Muscle of back (tissue), 3 donors: ENCODE measurements at regions not wholly inside any gene's neighbourhood (a gene's known extent, or its start where the extent isn't known, plus 50 kb on each side); places are given as distances from the start of the nearest gene placed in this dataset.

ENCODE experiments used
- DNase-seq, 3 donors: peaks; one replicate each; pipeline versions ENCODE4 v3.0.0 to v3.0.0-alpha.2; 2013

DNA sequence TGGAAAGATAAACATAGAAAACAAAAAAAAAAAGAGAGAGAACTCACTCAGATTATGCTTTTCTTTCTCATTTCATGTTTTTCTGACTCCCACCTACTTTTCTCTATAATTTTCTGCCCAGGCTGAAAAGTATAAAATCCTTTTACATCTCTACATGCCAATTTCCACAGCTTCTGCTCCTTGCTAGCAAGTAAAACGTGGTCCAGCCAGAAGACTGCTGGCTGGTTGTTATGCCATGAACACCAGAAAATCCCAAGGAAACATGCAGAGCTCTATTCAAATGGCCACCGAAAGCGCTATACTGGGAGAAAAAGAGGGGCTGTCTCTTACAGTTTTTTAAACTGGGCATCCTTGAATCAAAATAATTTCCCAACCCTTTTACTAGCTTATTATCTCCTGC lies 512.8 kb upstream of the ID4 start:
- no peak for DNase-seq

- DNase-seq: no peak
Observed at GRCh38 chr6:19325335-19325789, 511.8 kb upstream of the ID4 start.

GRCh38 chr6:19327241-19327640 lies 509.9 kb upstream of the ID4 start:
- peak in 1 of 3 donors; percentile 41 for DNase-seq

DNA sequence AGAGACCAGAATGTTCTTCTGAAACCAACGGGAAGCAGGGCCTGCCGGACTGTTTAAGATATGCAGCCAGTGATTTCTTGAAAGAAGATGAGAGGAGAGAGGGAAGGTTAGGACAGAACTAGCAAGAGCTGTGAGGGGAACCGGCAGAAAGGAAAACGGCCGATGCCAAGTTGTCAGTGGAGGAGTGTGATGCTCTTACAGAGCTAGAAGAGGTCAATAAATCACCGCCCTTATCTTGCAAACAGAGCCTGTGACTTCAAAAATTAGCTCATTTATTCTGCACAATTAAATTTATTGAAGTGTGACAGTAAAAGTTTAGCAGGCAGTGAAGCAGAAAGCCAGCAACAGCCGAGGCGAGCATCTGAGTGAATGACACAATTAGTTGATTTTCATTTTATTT lies 509.5 kb upstream of the ID4 start:
- peak in 1 of 3 donors; percentile 15 for DNase-seq

GRCh38 chr6:19329078-19329477 lies 508.1 kb upstream of the ID4 start:
- no peak for DNase-seq

GRCh38 chr6:19331089-19331488 lies 506.1 kb upstream of the ID4 start:
- no peak for DNase-seq

DNA sequence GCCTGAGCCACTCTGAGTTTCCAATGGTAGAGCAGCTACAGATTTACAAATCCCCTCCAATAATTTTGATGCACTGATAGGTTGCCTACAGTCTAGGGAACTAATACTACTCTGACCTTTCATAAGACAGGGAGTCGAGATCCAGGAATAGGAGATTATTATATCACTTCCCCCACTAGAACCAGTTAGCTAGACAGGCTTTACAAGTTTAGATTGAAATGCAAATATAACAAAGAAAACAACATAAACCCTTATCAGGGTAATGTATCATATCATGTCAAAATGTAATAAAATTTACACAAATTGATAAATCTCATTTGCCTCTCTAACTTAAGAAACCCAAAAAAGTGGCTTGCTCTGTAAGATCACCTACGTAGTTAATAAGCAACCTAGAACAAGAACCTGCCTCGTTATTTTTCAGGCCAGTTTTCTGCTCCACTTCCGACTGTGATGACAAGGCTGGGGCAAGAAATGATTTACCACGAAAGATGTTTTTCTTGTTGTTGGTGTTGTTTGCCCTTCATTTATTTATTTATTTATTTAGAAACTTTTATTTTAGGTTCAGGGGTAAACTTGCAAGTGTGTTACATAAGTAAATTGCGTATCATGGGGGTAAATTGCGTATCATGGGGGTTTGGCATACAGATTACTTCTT lies 504.2 kb upstream of the ID4 start:
- no peak for DNase-seq

DNA sequence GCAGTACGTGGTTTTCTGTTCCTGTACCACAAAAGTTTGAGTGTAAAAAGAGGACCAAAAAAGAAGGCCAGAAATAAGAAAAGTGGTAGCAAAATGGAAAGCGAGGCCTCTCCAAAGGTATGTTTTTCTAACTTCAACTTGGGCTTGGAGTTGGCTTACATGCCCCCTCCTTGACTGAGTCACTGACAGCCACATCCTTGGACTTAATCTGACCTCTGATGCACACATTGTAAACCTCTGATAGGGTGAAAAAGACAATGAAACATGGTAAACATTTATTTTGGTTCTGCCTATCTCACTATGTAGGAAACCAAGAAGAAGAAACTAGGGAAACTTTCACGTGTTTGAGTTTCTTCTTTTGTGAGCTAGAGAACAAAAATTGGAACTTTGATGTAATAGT lies 503.2 kb upstream of the ID4 start:
- DNase-seq: no peak

GRCh38 chr6:19336579-19336978 lies 500.6 kb upstream of the ID4 start:
- no peak for DNase-seq

DNA sequence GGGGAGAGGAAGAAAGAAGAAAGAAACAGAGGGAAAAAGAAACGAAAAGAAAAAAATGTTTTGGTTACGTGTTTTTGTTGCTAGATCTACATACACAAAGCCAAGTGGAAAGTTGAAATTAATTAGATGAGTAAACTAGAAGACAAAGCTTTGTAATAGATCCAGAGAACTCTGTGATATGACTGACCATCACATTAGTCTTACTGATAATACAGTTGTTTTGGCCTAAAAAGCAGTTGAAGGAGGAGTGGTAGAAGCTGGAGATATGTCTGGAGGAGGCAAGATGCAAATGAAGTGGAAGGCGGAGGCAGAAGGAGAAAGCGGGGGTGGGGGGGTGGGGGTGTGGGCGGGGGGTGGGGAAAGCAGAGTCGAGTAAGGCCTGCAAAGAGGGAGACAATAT lies 500.1 kb upstream of the ID4 start:
- no peak for DNase-seq

DNA sequence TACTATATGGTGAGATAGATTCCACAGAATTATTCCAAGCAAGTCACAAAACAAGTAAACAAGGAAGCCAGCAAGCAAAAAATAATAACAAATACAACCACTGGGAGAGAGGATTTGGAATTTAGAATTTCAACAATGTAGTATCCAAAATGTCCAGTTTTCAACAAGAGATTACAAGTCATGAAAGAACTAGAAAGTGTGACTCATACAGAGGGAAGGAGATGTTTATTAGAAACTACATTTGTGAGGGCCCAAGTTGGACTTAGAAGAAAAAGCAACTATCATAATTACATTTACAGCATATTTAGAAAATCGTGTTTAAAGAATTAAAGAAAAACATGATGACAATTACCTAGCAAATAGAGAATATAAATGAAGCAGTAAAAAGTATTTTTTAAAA lies 494.6 kb upstream of the ID4 start:
- no peak for DNase-seq

DNA sequence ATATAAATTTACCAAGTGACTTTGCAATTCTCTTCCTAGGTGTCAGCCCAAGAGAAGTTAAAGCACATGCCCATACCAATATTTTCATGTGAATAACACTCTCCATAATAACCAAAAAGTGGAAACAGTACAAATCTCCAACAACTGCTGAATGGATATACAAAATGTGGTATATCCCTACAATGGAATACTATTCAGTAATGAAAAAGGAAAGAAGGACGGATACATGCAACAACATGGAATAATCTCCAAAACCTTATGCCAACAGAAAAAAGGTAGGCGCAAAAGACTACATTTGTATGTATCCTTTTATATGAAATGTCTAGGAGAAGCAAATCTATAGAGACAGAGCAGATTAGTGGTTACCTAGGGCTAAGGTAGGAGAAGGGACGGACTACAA lies 487.7 kb upstream of the ID4 start:
- DNase-seq: no peak

DNA sequence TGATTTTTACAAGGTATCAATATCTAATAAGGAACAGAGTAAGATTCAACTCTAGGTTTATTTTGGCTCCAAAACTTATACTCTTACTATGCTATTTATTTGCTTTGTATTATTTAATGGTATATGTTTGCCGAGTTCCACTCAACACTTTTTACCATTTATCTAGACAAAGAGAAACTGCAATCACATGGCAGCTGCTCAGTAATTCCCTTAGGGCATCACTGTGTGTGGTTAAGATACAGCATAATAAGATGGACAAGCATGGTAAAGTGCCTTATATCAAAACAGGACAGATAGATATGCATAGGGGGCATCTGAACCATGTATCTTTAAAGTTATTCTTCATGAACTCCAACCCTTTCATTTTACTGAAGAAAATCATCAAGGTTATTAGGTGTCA lies 483.0 kb upstream of the ID4 start:
- DNase-seq: no peak

DNA sequence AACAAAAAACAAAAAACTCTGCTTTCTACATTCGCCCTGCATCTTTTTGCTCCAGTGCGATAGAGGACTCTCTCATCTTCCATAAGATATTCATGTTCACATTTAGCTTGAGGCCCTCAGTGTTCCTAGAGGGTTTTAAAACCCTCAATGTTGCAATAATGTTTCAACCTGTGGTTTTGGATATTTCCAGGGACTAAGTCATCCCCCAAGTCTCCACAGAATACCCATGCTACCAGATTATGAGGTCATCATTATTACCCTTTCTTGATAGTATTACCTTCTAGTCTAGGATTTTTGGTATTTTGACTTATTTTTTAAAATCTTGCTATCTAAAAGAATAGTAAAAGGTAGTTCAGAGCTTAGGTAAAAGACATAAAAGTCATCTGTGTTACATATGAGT lies 480.5 kb upstream of the ID4 start:
- DNase-seq: no peak

DNA sequence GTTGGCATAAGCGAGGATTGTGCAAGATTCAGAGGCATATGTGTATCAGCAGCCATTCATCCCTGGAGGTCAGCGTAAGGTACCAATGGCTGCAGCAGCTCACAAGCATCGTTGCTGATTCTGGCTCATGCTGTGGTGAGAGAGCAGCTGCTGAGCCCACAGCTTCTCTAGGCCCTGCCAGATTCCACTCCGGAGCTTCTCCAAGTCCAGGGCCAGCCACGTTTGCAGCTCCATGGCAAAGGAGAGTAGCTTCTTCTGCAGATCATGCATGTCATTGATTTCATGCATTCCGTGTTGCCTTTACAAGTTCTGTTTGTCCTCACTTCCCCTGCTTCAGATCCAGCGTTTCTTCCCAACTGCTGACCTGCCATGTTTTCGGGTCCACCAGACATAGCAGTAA lies 474.8 kb upstream of the ID4 start:
- peak in 2 of 3 donors; percentile 6 to 22 for DNase-seq

- DNase-seq: no peak
Observed at GRCh38 chr6:19368511-19368910, 468.7 kb upstream of the ID4 start.

DNA sequence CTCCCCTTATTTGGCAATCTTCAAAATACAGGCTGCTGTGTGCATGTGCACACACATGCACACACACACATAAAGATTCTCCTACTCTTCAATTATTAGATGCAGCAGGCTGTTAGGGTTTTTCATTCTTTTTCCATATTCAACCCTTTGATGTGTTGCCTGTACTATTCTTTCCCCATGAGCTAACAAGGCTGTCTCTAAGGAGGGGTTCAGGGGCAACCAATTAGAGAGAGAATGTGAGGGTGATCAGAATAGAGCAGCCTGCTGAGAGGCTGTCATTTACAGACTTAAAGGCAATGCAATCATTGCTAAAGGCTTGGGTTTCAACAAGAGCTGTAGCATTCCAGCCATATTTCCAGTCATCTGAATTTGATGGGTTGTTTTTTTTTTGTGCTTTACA lies 467.4 kb upstream of the ID4 start:
- no peak for DNase-seq

DNA sequence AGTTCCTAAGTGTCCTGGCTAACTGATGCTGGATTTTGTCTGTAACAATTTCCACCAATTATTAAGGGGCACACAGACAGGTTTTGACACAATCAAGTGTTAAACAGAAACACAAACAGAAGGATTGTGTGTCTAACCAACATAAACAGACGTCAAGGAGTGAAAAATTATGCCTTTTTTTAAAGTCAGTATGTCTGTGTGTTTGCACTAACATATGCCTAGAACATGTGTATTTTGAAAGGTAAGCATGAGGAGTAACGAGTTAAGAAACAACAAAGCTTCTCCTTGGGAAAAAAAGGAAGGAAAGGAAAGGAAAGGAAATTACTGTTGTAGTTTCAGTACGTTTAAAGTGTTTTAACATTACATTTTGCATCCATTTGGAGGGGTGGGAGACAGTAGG lies 466.3 kb upstream of the ID4 start:
- no peak for DNase-seq

DNA sequence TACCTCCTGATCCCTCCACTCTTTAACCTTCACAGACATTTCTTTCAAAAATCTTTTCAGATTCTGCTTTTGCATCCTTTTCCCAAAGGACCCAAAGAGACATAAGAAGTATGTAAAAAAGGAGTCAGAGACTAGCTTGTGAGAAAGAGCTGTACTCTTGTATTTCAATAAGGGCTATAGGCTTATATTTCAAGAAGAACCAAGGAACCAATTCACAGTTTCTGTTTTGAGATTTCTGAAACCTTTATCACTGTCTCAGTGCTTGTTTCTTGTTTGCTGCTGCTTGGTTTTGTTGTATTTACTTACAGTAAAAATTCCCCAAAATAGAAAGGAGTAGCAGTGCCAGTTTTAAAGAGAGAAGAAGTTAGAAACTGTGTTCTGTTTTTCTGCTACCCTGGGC lies 461.6 kb upstream of the ID4 start:
- DNase-seq: no peak

DNA sequence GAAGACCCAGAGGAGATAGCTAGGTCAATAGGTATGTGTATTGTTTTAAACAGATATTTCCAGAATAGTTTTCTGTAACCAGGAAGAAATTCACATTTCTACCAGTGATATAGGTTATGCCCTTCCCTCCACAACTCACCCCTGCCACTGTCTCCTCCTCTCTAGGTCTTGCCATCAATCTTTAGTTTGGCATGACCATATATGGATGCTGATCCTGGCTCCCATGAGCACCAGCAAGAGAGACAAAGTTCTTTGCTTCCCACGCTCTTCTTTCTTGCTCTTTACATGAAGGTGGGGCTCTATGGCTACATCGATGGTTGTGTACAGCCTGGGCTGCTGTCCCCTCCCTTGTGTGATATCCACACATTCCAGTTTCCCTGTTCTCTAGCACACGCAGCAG lies 459.4 kb upstream of the ID4 start:
- DNase-seq: no peak

- DNase-seq: peak in 2 of 3 donors; percentile 4 to 28
Observed at GRCh38 chr6:19380293-19380692, 456.9 kb upstream of the ID4 start.

DNA sequence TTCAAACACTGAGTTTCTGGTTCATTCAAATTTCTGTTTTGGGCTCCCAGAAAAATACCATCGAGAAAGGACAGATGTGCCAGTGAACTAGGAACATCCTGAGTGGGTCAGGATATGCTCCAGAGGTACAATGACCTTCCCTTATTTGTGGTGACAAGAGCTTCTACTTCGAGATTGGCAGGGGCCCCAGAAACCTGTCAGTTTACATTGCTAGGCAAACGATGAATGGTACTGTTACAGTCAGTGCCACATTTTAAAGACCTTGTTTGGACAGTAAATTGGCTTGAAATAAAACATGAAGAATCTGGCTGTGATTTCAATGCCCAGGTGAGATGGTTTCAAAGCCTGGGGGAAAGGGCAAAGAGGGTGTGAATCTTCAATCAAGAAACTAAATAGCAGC lies 454.5 kb upstream of the ID4 start:
- no peak for DNase-seq

GRCh38 chr6:19391926-19392325 lies 445.2 kb upstream of the ID4 start:
- no peak for DNase-seq

GRCh38 chr6:19394051-19394450 lies 443.1 kb upstream of the ID4 start:
- DNase-seq: no peak

GRCh38 chr6:19394687-19395086 lies 442.5 kb upstream of the ID4 start:
- no peak for DNase-seq
